Aorta (tissue), 5 donors: ENCODE measurements at regions not wholly inside any gene's neighbourhood (a gene's known extent, or its start where the extent isn't known, plus 50 kb on each side); places are given as distances from the start of the nearest gene placed in this dataset.
"Not testable (repeated sequence)": the region's sequence is repeated elsewhere in the genome, so short reads cannot be mapped to it uniquely, and the experiment has no call there.

Experiments used
- ATAC-seq: fragments of 200-7000 bp; cut with Tn5 transposase; one replicate; pipeline ENCODE4 v1.9.1; 2022; ENCODE audit warnings: moderate library complexity; ENCODE audit not compliant: low FRiP score
- DNase-seq, 2 donors: peaks; one replicate each; pipeline ENCODE4 v3.0.0-alpha.2; 2020
- H3K27ac ChIP-seq, 2 donors: one replicate each; pipeline ENCODE4 v1.5.1; 2013; ENCODE audit warnings: low read length in 2 of 2, mild to moderate bottlenecking in 2 of 2, moderate library complexity in 2 of 2, control low read depth in 1 of 2, inconsistent platforms in 1 of 2, low read depth in 1 of 2
- H3K27me3 ChIP-seq, 2 donors: one replicate each; pipeline ENCODE4 v1.6.1; 2013; ENCODE audit warnings: control low read depth in 1 of 2, low read length in 1 of 2, mild to moderate bottlenecking in 1 of 2, moderate library complexity in 1 of 2; ENCODE audit not compliant: insufficient read depth in 2 of 2, control insufficient read depth in 1 of 2
- H3K36me3 ChIP-seq, 2 donors: one replicate each; pipeline ENCODE4 v1.6.1; 2013; ENCODE audit warnings: control low read depth in 1 of 2, low read length in 1 of 2, mild to moderate bottlenecking in 1 of 2; ENCODE audit not compliant: insufficient read depth in 2 of 2, control insufficient read depth in 1 of 2
- H3K4me1 ChIP-seq, 2 donors: one replicate each; pipeline ENCODE4 v1.6.1; 2013; ENCODE audit warnings: low read length in 2 of 2, control low read depth in 1 of 2, mild to moderate bottlenecking in 1 of 2, moderate library complexity in 1 of 2; ENCODE audit not compliant: insufficient read depth in 2 of 2, control insufficient read depth in 1 of 2
- H3K4me3 ChIP-seq, 2 donors: one replicate each; pipeline ENCODE4 v1.5.1; 2013; ENCODE audit warnings: low read length in 2 of 2, control low read depth in 1 of 2, mild to moderate bottlenecking in 1 of 2
- H3K9me3 ChIP-seq: one replicate; pipeline ENCODE4 v1.6.1; 2013; ENCODE audit warnings: mild to moderate bottlenecking, low read length; ENCODE audit not compliant: control insufficient read depth
- WGBS, 2 donors: extraction: QIAGEN DNeasy Blood & Tissue Kit; methylation state at CpG; one replicate each; pipeline ENCODE4 v1.1.7; 2013; 5-methylcytosine and 5-hydroxymethylcytosine counted together
- intact Hi-C, 2 donors: fragments of 100-400 bp; cut with DNase I; formaldehyde crosslinking; loops; one replicate each; pipeline versions ENCODE4 v1.14.2 to v1.15.0; 2022
- donor health status: healthy with polysubstance abuse.
- donor health status: Bipolar disorder and iron deficiency.
- donor health status: DM: no; HTN: no; CAD: no.
- donor health status: DM: no; HTN: no; CAD: no.
- donor health status: DM: yes; HTN: yes; CAD: no.

GRCh38 chr11:89620721-89621120 is 89.4 kb upstream of the TRIM77 start:
- H3K27me3 ChIP-seq, H3K9me3 ChIP-seq, H3K4me3 ChIP-seq, DNase-seq, intact Hi-C loops, H3K36me3 ChIP-seq, H3K4me1 ChIP-seq, H3K27ac ChIP-seq, ATAC-seq: not testable (repeated sequence)
- WGBS, 2 donors, result 69 to 78% methylated on average over 3 of the region's 3 CpGs

- no peak for ATAC-seq
- H3K36me3 ChIP-seq, result no peaks in the 10 kb centered on the region
- no peak for DNase-seq
- H3K4me1 ChIP-seq, result no peaks in the 10 kb centered on the region
- no peaks in the 10 kb centered on the region for H3K9me3 ChIP-seq
- 81 to 86% methylated on average over 6 of the region's 6 CpGs for WGBS, 2 donors
- no peak overlapping the region for H3K4me3 ChIP-seq
- H3K27me3 ChIP-seq, result no peaks in the 10 kb centered on the region
- intact Hi-C loops, result no loop called here
- H3K27ac ChIP-seq, result no peak overlapping the region
Measured at GRCh38 chr11:89625171-89625570, 84.9 kb upstream of the TRIM77 start.

- H3K27ac ChIP-seq, result no peak overlapping the region
Measured at GRCh38 chr11:89626366-89626765, 83.7 kb upstream of the TRIM77 start.

DNA sequence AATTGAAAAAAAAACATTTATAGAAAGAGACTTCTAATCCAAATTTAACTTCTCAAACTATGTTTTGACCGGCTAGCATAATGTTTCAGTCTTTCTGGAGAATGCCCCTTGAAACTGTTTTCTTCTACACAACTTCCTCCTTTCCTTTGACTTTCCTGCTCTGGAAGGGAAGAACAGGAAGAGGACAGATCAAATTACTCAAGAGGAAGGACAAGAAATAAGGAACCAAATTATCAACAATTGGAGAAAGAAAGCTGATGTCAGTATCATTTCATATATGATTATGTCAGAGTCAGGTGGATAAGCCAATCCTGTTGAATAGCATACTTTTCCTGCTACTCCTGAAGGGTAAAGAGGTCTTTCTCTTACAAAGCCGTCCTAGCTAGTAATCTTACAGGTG is 83.2 kb upstream of the TRIM77 start:
- H3K27me3 ChIP-seq, ATAC-seq, H3K36me3 ChIP-seq, H3K9me3 ChIP-seq, intact Hi-C loops, DNase-seq, H3K27ac ChIP-seq, H3K4me3 ChIP-seq, H3K4me1 ChIP-seq: not testable (repeated sequence)
- 71 to 80% methylated on average over 2 of the region's 2 CpGs for WGBS, 2 donors

More at GRCh38 chr11:89626366-89626765, 83.7 kb upstream of the TRIM77 start:
- intact Hi-C loops, result no loop called here
- Histone ChIP-seq H3K4me3 (no peak overlapping the region), H3K27me3 (no peaks in the 10 kb centered on the region), H3K9me3 (no peaks in the 10 kb centered on the region), H3K36me3 (no peaks in the 10 kb centered on the region), H3K4me1 (no peaks in the 10 kb centered on the region)
- ATAC-seq (no peak), DNase-seq (no peak)

- Histone ChIP-seq H3K27ac (no peak overlapping the region), H3K36me3 (no peaks in the 10 kb centered on the region), H3K4me3 (no peak overlapping the region), H3K4me1 (no peaks in the 10 kb centered on the region), H3K9me3 (no peaks in the 10 kb centered on the region), H3K27me3 (no peaks in the 10 kb centered on the region)
- WGBS, 2 donors, result 84 to 86% methylated on average over 1 of the region's 1 CpG
- ATAC-seq (no peak), DNase-seq (no peak)
- intact Hi-C loops, result no loop called here
Measured at GRCh38 chr11:89633135-89633705, 76.9 kb upstream of the TRIM77 start.

GRCh38 chr11:89640777-89641176 is 69.3 kb upstream of the TRIM77 start:
- H3K36me3 ChIP-seq, DNase-seq, H3K9me3 ChIP-seq, ATAC-seq, H3K27ac ChIP-seq, H3K4me3 ChIP-seq, H3K4me1 ChIP-seq, intact Hi-C loops, H3K27me3 ChIP-seq: not testable (repeated sequence)
- WGBS, 2 donors, result 81% methylated on average over 3 of the region's 3 CpGs

DNA sequence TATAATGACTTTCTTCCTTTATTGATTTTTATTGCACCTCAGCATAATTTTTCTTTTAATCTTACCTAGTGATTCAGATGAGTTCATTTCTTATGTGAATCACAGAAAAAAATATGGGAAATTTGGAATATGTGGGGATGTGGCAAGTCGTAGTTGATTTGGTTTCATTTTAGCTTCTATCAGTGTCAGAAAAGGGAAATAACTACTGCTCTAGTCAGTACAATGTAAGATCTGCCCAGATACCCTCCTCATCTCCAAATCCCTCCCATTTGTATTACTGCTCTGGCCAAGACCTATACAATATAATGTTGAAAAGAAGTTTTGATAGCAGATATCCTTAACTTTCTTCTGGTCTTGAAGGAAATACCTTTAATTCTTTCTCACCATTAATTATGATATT is 61.9 kb upstream of the TRIM77 start:
- H3K36me3 ChIP-seq, H3K4me3 ChIP-seq, ATAC-seq, DNase-seq, H3K27ac ChIP-seq, H3K27me3 ChIP-seq, H3K9me3 ChIP-seq, H3K4me1 ChIP-seq, intact Hi-C loops: not testable (repeated sequence)
- WGBS, 2 donors, result 53 to 65% methylated on average over 1 of the region's 1 CpG

GRCh38 chr11:89648996-89649395 is 61.1 kb upstream of the TRIM77 start:
- H3K27me3 ChIP-seq, H3K27ac ChIP-seq, H3K9me3 ChIP-seq, intact Hi-C loops, DNase-seq, ATAC-seq, H3K4me1 ChIP-seq, H3K4me3 ChIP-seq, H3K36me3 ChIP-seq: not testable (repeated sequence)
- WGBS, 2 donors, result 88 to 91% methylated on average over 5 of the region's 5 CpGs

DNA sequence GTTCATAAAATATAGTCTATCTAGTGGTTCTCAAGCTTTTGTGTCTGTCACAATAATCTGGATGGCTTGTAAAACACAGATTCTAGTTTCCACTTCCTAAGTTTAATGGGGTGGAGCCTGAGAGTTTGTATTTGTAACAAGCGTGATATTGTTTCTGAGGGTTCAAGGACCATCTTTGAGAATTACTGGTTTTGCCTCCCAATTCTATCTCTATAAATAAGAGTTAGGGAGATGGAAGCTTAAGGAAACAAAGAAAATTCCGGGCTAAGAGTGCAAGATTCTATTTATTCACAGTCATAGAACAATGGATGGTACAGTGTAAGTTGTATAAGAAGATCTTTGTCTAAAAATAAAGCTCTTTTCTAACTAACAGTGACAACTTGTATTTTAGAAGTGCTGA is 55.4 kb upstream of the TRIM77 start:
- 60 to 63% methylated on average over 2 of the region's 2 CpGs for WGBS, 2 donors
- H3K9me3 ChIP-seq, H3K27me3 ChIP-seq, H3K4me3 ChIP-seq, H3K36me3 ChIP-seq, H3K4me1 ChIP-seq, DNase-seq, intact Hi-C loops, H3K27ac ChIP-seq, ATAC-seq: not testable (repeated sequence)
